Hepatocyte (in vitro differentiated cells): ENCODE measurements at regions not wholly inside any gene's neighbourhood (a gene's known extent, or its start where the extent isn't known, plus 50 kb on each side); places are given as distances from the start of the nearest gene placed in this dataset.

ENCODE experiments used
- DNase-seq: peaks from one replicate; pipeline ENCODE4 v3.0.0-alpha.2; 2016; ENCODE audit warnings: low spot score
- H2AFZ ChIP-seq: fragments of 200-600 bp; sonication (generic); 2 replicates; pipeline ENCODE4 v1.6.0; 2016; ENCODE audit warnings: antibody characterized with exemption, mild to moderate bottlenecking
- H3K27ac ChIP-seq: fragments of 200-600 bp; sonication (generic); 2 replicates; pipeline ENCODE4 v1.5.1; 2016; ENCODE audit warnings: mild to moderate bottlenecking
- H3K27me3 ChIP-seq: fragments of 200-600 bp; sonication (generic); 2 replicates; pipeline ENCODE4 v1.6.1; 2016
- H3K36me3 ChIP-seq: fragments of 200-600 bp; sonication (generic); replicated peaks from 2 replicates; pipeline ENCODE4 v1.5.1; 2016; ENCODE audit warnings: low read depth; ENCODE audit not compliant: insufficient read depth
- H3K4me1 ChIP-seq: fragments of 200-600 bp; sonication (generic); 2 replicates; pipeline ENCODE4 v1.5.1; 2016; ENCODE audit warnings: mild to moderate bottlenecking, moderate library complexity; ENCODE audit not compliant: insufficient read depth
- H3K4me2 ChIP-seq: fragments of 200-600 bp; sonication (generic); 2 replicates; pipeline ENCODE4 v1.6.0; 2016
- H3K4me3 ChIP-seq: fragments of 200-600 bp; sonication (generic); 2 replicates; pipeline ENCODE4 v1.5.1; 2016; ENCODE audit warnings: mild to moderate bottlenecking
- H3K79me2 ChIP-seq: fragments of 200-600 bp; sonication (generic); 2 replicates; pipeline ENCODE4 v1.6.0; 2017; ENCODE audit warnings: mild to moderate bottlenecking
- H3K9me2 ChIP-seq: fragments of 200-600 bp; sonication (generic); replicated peaks from 2 replicates; pipeline ENCODE4 v1.6.0; 2017; ENCODE audit warnings: mild to moderate bottlenecking; ENCODE audit not compliant: insufficient read depth
- H3K9me3 ChIP-seq: fragments of 200-600 bp; sonication (generic); 2 replicates; pipeline ENCODE4 v1.5.1; 2016; ENCODE audit warnings: low read depth, mild to moderate bottlenecking
- H4K20me1 ChIP-seq: fragments of 200-600 bp; sonication (generic); 2 replicates; pipeline ENCODE4 v1.6.0; 2016; ENCODE audit warnings: mild to moderate bottlenecking; ENCODE audit not compliant: insufficient read depth, poor library complexity, severe bottlenecking
- EZH2 ChIP-seq: fragments of 200-600 bp; sonication (generic); IDR thresholded peaks from 2 replicates; pipeline ENCODE4 v1.6.1; 2016; ENCODE audit warnings: antibody characterized with exemption, mild to moderate bottlenecking, borderline replicate concordance
- EZH2phosphoT487 ChIP-seq: fragments of 200-600 bp; sonication (generic); IDR thresholded peaks from one replicate; pipeline ENCODE4 v1.6.1; 2018; ENCODE audit warnings: antibody characterized with exemption, mild to moderate bottlenecking, low read depth, moderate library complexity; ENCODE audit not compliant: unreplicated experiment, severe bottlenecking
- WGBS: methylation state at CpG from one replicate; pipeline ENCODE4 v1.1.6; 2016; ENCODE audit warnings: low lambda C conversion rate; ENCODE audit errors: missing lambda C conversion rate; 5-methylcytosine and 5-hydroxymethylcytosine counted together
- TF ChIP-seq, protein P1 (sequence below): fragments of 200-600 bp; sonication (generic); IDR thresholded peaks from 2 replicates; pipeline ENCODE4 v1.5.1; 2016; ENCODE audit warnings: antibody characterized with exemption, mild to moderate bottlenecking; ENCODE audit not compliant: poor library complexity

DNA sequence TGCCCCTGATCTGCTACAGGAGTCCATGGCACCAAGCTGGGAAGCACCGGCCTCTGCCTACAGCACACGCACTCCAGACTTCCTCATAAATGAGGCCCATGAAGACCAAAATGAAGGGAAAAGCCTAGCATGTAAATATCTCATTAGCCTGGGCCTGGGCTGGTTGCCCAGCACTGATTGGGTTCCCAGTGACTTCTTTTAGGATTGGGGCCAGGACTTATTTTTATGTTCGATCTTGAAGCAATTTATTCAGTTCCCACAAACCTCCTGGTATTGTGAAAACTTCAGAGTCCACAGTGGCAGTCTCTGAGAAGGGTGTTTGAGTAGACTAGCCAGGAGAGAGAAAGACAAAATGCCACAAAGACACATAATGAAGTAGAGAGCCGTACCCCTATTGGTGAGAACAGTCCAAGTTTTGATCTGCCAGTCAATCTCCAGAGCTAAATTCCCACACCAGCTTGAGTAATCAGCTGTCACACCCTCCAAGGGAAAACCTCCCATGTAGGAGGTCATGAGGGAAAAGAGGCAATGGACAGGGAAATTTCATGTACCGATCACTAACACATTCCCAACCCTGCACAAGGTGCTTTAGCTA lies 78.2 kb downstream of the PHLDA1 start:
- Histone ChIP-seq H4K20me1 (no peaks in the 10 kb centered on the region), H2AFZ (no peak overlapping the region), H3K9me2 (no peaks in the 10 kb centered on the region), H3K79me2 (no peaks in the 10 kb centered on the region), H3K27me3 (no peaks in the 10 kb centered on the region), H3K4me3 (no peak overlapping the region), H3K4me2 (no peak overlapping the region), H3K9me3 (no peaks in the 10 kb centered on the region), H3K27ac (peak overlapping the region; percentile 57), H3K36me3 (no peaks in the 10 kb centered on the region), H3K4me1 (peaks cover 30% of the 10 kb centered on the region)
- TF ChIP-seq EZH2phosphoT487 (no peak), EZH2 (no peak)
- TF ChIP-seq, protein P1, sequence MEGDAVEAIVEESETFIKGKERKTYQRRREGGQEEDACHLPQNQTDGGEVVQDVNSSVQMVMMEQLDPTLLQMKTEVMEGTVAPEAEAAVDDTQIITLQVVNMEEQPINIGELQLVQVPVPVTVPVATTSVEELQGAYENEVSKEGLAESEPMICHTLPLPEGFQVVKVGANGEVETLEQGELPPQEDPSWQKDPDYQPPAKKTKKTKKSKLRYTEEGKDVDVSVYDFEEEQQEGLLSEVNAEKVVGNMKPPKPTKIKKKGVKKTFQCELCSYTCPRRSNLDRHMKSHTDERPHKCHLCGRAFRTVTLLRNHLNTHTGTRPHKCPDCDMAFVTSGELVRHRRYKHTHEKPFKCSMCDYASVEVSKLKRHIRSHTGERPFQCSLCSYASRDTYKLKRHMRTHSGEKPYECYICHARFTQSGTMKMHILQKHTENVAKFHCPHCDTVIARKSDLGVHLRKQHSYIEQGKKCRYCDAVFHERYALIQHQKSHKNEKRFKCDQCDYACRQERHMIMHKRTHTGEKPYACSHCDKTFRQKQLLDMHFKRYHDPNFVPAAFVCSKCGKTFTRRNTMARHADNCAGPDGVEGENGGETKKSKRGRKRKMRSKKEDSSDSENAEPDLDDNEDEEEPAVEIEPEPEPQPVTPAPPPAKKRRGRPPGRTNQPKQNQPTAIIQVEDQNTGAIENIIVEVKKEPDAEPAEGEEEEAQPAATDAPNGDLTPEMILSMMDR, result no peak
- DNase-seq, result peak; percentile 29
- 69% methylated on average over 5 of the region's 5 CpGs for WGBS

DNA sequence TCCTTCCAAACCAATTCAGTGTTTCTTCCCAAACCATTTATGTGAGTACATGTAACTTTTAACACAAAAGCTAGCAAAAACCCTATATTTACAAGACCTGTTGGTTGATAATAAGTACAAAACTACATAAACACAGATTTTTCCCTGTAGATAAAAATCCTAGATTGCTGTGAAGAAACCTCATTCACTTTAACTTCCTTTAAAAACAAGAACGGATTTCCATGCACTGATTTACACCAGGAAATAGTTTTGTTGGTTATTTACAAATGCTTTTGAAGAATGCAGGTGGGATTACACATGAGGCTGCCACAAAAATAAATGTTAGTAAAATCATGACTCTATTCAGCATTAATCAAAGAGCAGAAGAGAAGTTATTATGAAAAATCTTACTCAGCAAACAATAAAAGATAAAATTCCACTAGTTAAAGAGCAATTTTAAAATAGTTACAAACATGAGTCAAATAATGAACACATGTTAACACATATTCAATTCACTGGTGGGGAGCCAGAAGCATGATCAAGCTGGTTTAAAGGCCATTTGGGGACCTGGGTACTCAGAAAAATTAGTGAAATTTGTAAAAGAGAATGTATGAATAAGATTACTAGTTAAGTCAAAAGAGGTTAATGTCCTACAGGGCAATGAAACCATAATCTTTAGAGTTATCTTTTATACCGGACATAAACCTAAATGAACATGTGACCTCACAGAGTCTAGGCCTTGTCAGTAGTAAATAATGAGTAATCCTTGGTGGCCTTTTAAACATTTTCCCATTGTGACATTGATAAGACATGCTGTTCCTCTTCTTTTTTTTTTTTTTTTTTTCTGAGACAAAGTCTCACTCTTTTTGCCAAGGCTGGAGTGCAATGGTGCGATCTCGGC lies 79.9 kb downstream of the PHLDA1 start:
- no peaks in the 10 kb centered on the region for H4K20me1 ChIP-seq
- H3K9me3 ChIP-seq, result no peaks in the 10 kb centered on the region
- H3K27me3 ChIP-seq, result no peaks in the 10 kb centered on the region
- H3K79me2 ChIP-seq, result no peaks in the 10 kb centered on the region
- H3K4me1 ChIP-seq, result peaks cover 30% of the 10 kb centered on the region
- no peak overlapping the region for H3K4me3 ChIP-seq
- H3K9me2 ChIP-seq, result no peaks in the 10 kb centered on the region
- DNase-seq, result peak; percentile 39
- TF ChIP-seq EZH2 (no peak), EZH2phosphoT487 (no peak)
- TF ChIP-seq, protein P1, result no peak
- peak overlapping the region; percentile 57 for H3K27ac ChIP-seq
- H3K4me2 ChIP-seq, result no peak overlapping the region
- H2AFZ ChIP-seq, result no peak overlapping the region
- 50% methylated on average over 4 of the region's 4 CpGs for WGBS
- H3K36me3 ChIP-seq, result no peaks in the 10 kb centered on the region

DNA sequence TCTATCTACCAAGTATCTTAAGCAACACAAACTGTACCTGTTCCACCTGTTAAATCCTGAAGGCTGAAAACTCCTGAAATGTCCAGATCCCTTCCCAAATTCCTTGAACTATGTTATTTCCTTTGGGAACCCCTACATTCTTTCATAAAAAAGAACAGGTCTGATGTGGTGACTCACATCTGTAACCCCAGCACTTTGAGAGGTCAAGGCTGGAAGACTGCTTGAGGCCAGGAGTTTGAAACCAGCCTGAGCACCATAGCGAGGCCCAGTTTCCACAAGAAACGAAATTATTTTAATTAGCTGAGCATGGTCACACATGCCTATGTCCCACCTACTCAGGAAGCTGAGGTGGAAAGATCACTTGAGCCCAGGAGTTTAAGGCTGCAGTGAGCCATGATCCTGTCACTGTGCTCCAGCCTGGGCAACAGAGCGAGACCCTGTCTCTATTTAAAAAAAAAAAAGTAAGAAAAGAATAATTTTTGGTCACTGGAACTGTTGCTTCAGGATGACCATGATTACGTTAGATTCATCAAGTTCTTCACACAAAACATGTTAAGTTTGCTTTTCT lies 84.3 kb downstream of the PHLDA1 start:
- no peaks in the 10 kb centered on the region for H3K36me3 ChIP-seq
- H3K79me2 ChIP-seq, result no peaks in the 10 kb centered on the region
- TF ChIP-seq EZH2 (no peak), EZH2phosphoT487 (no peak)
- TF ChIP-seq, protein P1, result no peak
- H3K27me3 ChIP-seq, result no peaks in the 10 kb centered on the region
- no peaks in the 10 kb centered on the region for H4K20me1 ChIP-seq
- no peak overlapping the region for H3K4me2 ChIP-seq
- H3K9me3 ChIP-seq, result no peaks in the 10 kb centered on the region
- no peak for DNase-seq
- H3K9me2 ChIP-seq, result no peaks in the 10 kb centered on the region
- no peak overlapping the region for H3K27ac ChIP-seq
- no peak overlapping the region for H2AFZ ChIP-seq
- no peak overlapping the region for H3K4me3 ChIP-seq
- peaks cover 17% of the 10 kb centered on the region for H3K4me1 ChIP-seq
- WGBS, result 95% methylated on average over 4 of the region's 4 CpGs
